Stimulated activated naive CD4-positive, alpha-beta T cell treated with Interleukin-2 at 50 U/mL for 16 hours (primary cell): ENCODE measurements at regions not wholly inside any gene's neighbourhood (a gene's known extent, or its start where the extent isn't known, plus 50 kb on each side); places are given as distances from the start of the nearest gene placed in this dataset.
"Not testable (repeated sequence)": the region's sequence is repeated elsewhere in the genome, so short reads cannot be mapped to it uniquely, and the experiment has no call there.

Source experiments
- DNase-seq: peaks from one replicate; lab custom pipeline; 2025; lab: John Stamatoyannopoulos, UW

- DNase-seq = no peak
Measured at GRCh38 chrX:5305452-5305851, 923.2 kb downstream of the NLGN4X start.

- no peak for DNase-seq
Measured at GRCh38 chrX:5295004-5295403, 933.7 kb downstream of the NLGN4X start.

- no peak for DNase-seq
Measured at GRCh38 chrX:5290635-5291034, 938.0 kb downstream of the NLGN4X start.

- not testable (repeated sequence) for DNase-seq
Measured at GRCh38 chrX:5289949-5290348, 938.7 kb downstream of the NLGN4X start.

GRCh38 chrX:5278908-5279307 is 949.8 kb downstream of the NLGN4X start:
- DNase-seq = no peak

DNA sequence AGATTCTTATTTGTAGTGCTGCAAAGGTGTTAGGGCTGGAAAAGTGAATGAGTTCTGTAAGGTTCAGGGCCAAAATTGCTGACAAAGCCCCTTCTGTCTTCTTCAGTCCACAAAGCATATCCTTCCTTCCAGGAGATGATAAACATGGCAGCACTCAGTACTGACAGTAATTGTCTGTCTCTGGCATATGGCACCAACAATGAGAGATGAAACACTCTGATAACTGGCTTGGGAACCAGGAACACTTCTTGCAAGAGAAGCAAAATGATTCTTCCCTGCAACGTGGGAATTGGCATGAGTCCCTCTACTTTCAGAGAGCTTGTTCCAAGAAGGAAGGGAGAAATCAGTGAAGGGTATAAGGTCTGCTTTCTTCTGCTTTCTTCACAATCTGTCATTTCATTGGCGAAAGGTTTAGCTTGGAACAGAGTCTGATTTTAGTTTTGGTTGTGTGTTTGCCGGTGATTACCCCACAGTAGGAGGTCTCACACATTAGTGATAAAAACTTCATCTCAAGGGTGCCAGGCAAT is 963.3 kb downstream of the NLGN4X start:
- DNase-seq = no peak

- no peak for DNase-seq
Measured at GRCh38 chrX:5250106-5250505, 978.6 kb downstream of the NLGN4X start.

DNA sequence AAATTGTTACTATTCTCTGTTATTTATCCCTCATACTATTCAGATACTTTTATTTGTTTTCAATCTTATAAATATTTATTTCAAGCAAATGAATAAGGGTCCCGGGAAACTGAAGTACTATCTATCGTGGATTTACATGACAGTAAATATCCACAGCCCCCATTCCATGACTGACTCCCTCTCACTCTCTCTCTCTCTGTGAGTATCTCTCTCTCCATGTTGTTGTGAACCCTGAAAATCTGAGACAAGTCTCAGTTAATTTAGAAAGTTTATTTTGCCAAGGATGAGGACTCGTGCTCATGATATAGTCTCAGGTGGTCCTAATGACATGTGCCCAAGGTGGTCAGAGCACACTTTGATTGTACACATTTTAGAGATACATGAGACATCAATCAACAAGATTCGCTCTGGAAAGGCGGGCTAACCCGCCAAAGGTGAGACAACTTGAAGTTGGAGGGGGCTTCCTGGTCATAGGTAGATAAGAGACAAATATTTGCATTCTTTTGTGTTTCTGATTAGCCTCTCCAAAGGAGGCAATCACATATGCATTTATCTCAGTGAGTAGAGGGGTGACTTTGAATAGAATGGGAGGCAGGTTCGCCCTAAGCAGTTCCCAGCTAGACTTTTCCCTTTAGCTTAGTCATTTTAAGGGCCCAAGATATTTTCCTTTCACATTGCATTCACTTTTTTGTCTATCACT is 986.4 kb downstream of the NLGN4X start:
- DNase-seq = no peak

GRCh38 chrX:5236749-5237148 is 991.9 kb downstream of the NLGN4X start:
- DNase-seq = no peak

- DNase-seq = no peak
Measured at GRCh38 chrX:5236096-5236495, 992.6 kb downstream of the NLGN4X start.

DNA sequence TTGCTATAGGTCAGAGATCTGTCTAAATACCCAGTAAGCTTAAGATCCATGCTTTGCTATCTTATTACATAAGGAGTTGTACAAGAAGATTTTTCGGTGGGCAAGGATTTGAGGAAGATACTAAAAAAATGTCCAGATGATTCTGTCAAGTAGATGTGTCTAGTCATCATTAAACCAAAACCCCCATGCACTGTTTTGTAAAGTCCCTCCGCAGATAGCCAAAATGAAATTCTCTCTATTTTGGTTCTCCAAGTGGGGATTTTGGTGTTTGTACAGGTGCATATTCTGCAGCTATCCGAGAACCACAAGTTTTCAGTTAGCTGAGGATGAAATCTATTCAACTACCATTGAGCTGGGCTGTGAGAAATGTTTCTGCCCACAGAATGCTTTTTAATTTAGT is 994.8 kb downstream of the NLGN4X start:
- DNase-seq = no peak

GRCh38 chrX:5220421-5220820 is 1008.2 kb downstream of the NLGN4X start:
- DNase-seq = no peak

DNA sequence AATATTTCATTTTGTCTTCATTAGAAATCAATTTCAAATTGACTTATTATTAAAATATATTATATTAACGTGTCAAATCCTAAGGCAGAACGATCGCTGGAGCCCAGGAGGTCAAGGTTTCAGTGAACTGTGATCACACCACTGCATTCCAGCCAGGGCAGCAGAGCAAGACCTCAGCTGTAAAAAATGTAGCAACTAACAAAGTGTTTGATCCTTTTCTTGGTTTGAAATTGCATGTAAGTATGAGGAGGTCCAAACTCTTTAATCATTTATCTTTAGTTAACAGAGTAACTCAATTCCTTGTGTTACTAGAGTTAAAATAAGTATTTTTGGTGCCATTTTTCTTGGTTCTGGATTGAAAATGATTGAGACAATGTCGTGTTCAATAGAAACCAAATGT is 1033.9 kb downstream of the NLGN4X start:
- no peak for DNase-seq

DNA sequence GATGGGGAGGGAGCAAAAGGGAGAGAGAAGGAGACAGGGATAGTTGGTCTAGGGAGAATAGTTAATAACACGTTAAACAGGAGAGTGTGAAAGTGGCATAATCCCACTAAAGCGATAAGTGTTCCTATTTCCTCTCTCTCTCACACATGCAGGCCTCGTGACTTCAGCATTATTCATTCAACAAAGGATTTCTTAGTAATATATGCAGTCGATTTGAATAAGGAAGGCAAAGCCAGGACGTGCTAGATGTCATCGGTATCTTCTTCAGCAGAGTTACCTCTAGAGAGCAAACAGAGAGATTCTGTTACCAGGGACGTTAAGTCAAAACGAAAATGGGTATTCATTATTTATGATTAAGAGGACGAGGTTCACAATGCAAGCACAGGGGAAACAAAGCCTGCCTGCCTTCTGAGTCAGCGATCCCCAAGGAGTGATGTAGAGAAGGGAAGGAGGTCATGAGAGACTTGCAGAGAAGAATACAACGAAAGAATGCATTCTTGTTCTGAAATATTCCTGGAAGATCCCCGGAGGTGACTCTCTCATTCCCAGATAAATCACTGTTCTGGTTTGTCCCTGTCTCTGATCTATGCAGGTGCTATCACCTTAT is 1048.4 kb downstream of the NLGN4X start:
- no peak for DNase-seq

GRCh38 chrX:5176766-5177165 is 1051.9 kb downstream of the NLGN4X start:
- DNase-seq = no peak

DNA sequence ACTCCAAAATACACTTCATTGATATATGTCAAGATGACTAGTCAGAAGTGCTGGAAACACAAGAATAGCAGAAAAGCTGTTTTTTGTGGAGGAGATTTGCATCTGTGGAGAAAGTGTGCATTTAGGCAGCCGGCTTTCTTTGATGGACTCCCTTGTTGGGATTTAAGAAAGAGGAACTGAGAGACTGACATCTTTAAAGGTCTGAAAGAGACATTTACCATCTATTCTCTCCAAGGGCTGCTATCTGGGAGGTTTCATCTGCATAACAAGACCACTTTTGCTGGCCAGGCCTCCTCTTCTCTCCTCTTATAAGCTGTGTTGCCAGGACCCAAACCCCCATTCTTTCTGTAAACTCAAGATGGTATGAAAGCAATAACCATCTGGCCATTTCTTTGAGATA is 1065.0 kb downstream of the NLGN4X start:
- DNase-seq = no peak

DNA sequence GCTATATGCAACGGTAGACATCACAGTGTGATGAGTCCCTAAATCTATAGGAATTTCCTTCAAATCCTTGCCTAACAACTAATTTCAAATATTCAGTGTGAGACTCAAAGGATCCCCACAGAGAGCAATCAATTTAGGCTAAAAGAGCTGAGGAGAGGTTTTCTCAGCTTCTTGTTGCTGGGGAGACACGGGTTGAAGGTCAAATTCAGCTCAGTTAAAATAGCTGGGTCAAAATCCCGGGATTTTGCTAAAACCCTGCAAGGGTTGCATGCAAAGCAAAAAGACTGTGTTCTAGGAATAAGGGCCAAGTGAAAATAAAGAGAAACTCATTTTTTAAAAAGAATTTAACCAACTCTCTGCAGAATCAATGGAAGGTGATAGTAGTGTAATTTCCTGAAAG is 1073.4 kb downstream of the NLGN4X start:
- no peak for DNase-seq

DNA sequence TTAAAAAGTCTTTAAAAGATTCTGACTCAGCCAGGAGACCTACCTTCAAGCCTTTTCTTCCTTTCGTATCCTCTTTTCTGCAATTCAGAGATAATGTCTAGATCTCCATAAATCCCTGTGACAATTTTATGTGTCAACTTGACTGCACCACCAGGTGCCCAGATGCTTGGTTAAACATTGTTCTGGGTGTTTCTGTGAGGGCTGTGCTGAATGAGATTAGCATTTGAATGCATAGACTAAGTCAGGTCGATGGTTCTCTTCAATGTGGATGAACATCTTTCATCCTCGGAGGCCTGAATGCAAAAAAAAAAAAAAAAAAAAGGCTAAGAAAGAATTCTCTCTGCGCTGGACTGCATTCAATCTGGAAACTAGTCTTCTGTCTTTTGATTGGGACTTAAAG is 1082.7 kb downstream of the NLGN4X start:
- no peak for DNase-seq

GRCh38 chrX:5142644-5143043 is 1086.0 kb downstream of the NLGN4X start:
- no peak for DNase-seq

DNA sequence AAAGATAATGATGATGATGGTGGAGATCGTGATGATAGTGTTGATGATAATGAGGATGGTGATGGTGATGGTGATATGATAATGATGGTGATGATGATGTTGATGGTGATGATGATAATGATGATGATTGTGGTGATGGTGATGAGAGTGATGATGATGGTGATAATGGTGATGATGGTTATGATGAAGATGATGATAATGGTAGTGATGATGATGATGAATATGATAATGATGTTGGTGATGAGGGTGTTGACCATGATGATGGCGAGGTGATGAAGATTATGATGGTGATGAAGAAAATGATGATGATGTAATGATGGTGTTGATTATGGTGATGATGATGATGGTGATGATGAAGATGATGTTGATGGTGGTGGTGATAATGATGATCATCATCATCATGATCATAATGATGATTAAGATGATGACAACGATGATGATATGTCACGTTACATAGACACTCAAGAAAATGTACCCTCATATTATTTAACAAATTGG is 1106.4 kb downstream of the NLGN4X start:
- no peak for DNase-seq

DNA sequence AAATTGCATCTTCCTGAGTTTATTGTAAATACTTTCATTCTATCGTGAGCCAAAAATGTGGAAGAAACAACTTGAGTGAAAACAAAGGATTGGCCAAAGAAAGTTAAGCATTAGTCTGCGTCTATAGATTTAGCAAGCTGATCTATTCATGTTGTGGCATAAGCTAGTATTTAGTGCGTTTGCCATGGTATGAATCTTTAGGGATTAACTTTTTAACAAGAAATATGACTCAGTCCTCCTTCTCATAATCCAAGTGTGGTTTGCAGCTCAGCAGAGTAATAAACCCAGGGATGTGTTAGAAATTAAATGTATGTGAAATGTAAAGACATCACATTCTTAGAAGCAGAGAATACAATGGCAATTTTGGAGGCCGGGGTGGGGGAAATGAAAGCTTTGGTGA is 1110.9 kb downstream of the NLGN4X start:
- DNase-seq = no peak

GRCh38 chrX:5113128-5113527 is 1115.5 kb downstream of the NLGN4X start:
- DNase-seq = no peak

DNA sequence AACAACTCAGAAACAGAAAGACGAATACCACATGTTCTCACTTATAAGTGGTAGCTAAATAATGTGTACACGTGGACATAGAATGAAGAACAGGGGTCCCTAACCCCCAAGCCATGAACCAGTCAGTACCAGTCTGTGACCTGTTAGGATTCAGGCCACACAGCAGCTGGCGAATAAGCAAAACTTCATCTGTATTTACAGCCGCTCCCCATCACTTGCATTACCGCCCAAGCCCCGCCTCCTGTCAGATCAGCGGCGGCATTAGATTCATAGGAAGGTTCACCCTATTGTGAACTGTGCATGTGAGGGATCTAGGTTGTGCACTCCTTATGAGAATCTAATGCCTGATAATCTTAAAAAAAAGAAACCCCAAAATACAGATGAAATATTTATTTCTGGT is 1128.7 kb downstream of the NLGN4X start:
- DNase-seq = no peak

GRCh38 chrX:5086388-5086787 is 1142.3 kb downstream of the NLGN4X start:
- no peak for DNase-seq
